Endothelial cell of umbilical vein (primary cell): ENCODE measurements at regions not wholly inside any gene's neighbourhood (a gene's known extent, or its start where the extent isn't known, plus 50 kb on each side); places are given as distances from the start of the nearest gene placed in this dataset.

Experiments
- BruUV-seq: library from RNA; stranded (reverse); fragments of 400-500 nt; replicated peaks from 2 replicates; lab custom pipeline; 2021; lab: Mats Ljungman, UMichigan
- CTCF ChIA-PET: fragments of 300-600, 350-600 bp; sonication (Branson Sonifier 250); formaldehyde crosslinking; loops from one replicate; lab custom pipeline; 2021; ENCODE audit warnings: antibody characterized with exemption, inconsistent platforms; lab: Charles Lee
- POLR2A ChIA-PET: fragments of 300-600, 350-600 bp; sonication (Branson Sonifier 250); formaldehyde crosslinking; loops from one replicate; lab custom pipeline; 2021; ENCODE audit warnings: antibody characterized with exemption, inconsistent platforms; lab: Charles Lee
- DNase-seq: peaks from one replicate; pipeline ENCODE4 v3.0.0-alpha.2; 2011; ENCODE audit warnings: low read depth, low spot score
- FAIRE-seq: peaks from 2 replicates; lab custom pipeline; 2011; peaks lifted over from hg19 to GRCh38; lab: Jason Lieb, UNC
- H2AFZ ChIP-seq: 2 replicates; pipeline ENCODE4 v1.6.0; 2012; ENCODE audit warnings: low read depth, low read length, control low read depth, inconsistent platforms
- H3K27ac ChIP-seq: 2 replicates; pipeline ENCODE4 v1.5.1; 2011; ENCODE audit warnings: low read depth, mild to moderate bottlenecking, control low read depth, low read length, moderate library complexity; ENCODE audit not compliant: insufficient read depth
- H3K27me3 ChIP-seq, 2 experiments: 2 replicates each; pipeline versions ENCODE4 v1.6.0 to v1.6.1; 2011; ENCODE audit warnings: low read length in 2 of 2, mixed read lengths in 1 of 2; ENCODE audit not compliant: control insufficient read depth in 2 of 2, insufficient read depth in 2 of 2
- H3K36me3 ChIP-seq, 2 experiments: 2 replicates in 1 of 2; 3 replicates in 1 of 2; pipeline ENCODE4 v1.5.1; 2011; ENCODE audit warnings: low read length in 2 of 2, mild to moderate bottlenecking in 1 of 2, moderate library complexity in 1 of 2; ENCODE audit not compliant: control insufficient read depth in 2 of 2, insufficient read depth in 2 of 2; ENCODE audit errors: extremely low read depth in 1 of 2
- H3K4me1 ChIP-seq: 3 replicates; pipeline ENCODE4 v1.5.1; 2011; ENCODE audit warnings: mild to moderate bottlenecking, low read length; ENCODE audit not compliant: control insufficient read depth, insufficient read depth; ENCODE audit errors: extremely low read depth
- H3K4me2 ChIP-seq: 2 replicates; pipeline ENCODE4 v1.6.1; 2011; ENCODE audit warnings: low read length, control low read depth, mixed read lengths; ENCODE audit not compliant: insufficient read depth
- H3K4me3 ChIP-seq, 3 experiments: fragments of 200-600 bp in 1 of 3; sonication (generic), shearing (Covaris generic) in 1 of 3; replicated peaks in 1 of 3; 2 replicates each; pipeline ENCODE4 v1.5.1; 2011 to 2016; ENCODE audit warnings: control low read depth in 3 of 3, low read length in 3 of 3, mild to moderate bottlenecking in 2 of 3, inconsistent platforms in 1 of 3, low read depth in 1 of 3, moderate library complexity in 1 of 3; ENCODE audit not compliant: insufficient read depth in 1 of 3
- H3K79me2 ChIP-seq: 2 replicates; pipeline ENCODE4 v1.6.0; 2012; ENCODE audit warnings: low read length, inconsistent platforms; ENCODE audit not compliant: control insufficient read depth, insufficient read depth
- H3K9ac ChIP-seq: replicated peaks from 2 replicates; pipeline ENCODE3; 2011; ENCODE audit warnings: low read length, control low read depth; ENCODE audit not compliant: insufficient read depth; ENCODE audit errors: extremely low read depth
- H3K9me1 ChIP-seq: replicated peaks from 3 replicates; pipeline ENCODE4 v1.6.0; 2011; ENCODE audit warnings: mild to moderate bottlenecking, low read length; ENCODE audit not compliant: control insufficient read depth, insufficient read depth; ENCODE audit errors: extremely low read depth
- H3K9me3 ChIP-seq: replicated peaks from 2 replicates; pipeline ENCODE4 v1.5.1; 2012; ENCODE audit warnings: low read length, inconsistent platforms; ENCODE audit not compliant: control insufficient read depth, insufficient read depth
- H4K20me1 ChIP-seq: replicated peaks from 2 replicates; pipeline ENCODE3; 2011; ENCODE audit warnings: mild to moderate bottlenecking, low read length; ENCODE audit not compliant: control insufficient read depth, insufficient read depth; ENCODE audit errors: extremely low read depth
- CTCF ChIP-seq, 2 donors: IDR thresholded peaks; 1 replicate in 1 of 2; 2 replicates in 1 of 2; pipeline ENCODE4 v1.5.1; 2011; ENCODE audit warnings: low read length in 2 of 2, mild to moderate bottlenecking in 2 of 2, moderate library complexity in 2 of 2, control low read depth in 1 of 2, inconsistent platforms in 1 of 2, low read depth in 1 of 2; ENCODE audit not compliant: insufficient read depth in 1 of 2; ENCODE audit errors: extremely low read depth in 1 of 2
- EZH2 ChIP-seq: IDR thresholded peaks from 2 replicates; pipeline ENCODE4 v1.6.1; 2012; ENCODE audit warnings: borderline replicate concordance, low read depth, mild to moderate bottlenecking, moderate library complexity, low read length, inconsistent platforms; ENCODE audit not compliant: severe bottlenecking
- FOS ChIP-seq: IDR thresholded peaks from 2 replicates; pipeline ENCODE4 v1.6.1; 2011; ENCODE audit warnings: mild to moderate bottlenecking, low read length, moderate library complexity, borderline replicate concordance; ENCODE audit not compliant: insufficient read depth
- GATA2 ChIP-seq: IDR thresholded peaks from 2 replicates; pipeline ENCODE4 v1.7.0; 2011; ENCODE audit warnings: low read depth, mild to moderate bottlenecking, moderate library complexity, mixed read lengths, low read length; ENCODE audit not compliant: insufficient read length, insufficient read depth
- JUN ChIP-seq: IDR thresholded peaks from 2 replicates; pipeline ENCODE4 v1.6.1; 2011; ENCODE audit warnings: borderline replicate concordance, low read depth; ENCODE audit not compliant: insufficient read length, insufficient read depth
- MAX ChIP-seq: IDR thresholded peaks from 2 replicates; pipeline ENCODE4 v1.6.1; 2011; ENCODE audit not compliant: insufficient read depth, insufficient read length
- MYC ChIP-seq: IDR thresholded peaks from one replicate; pipeline ENCODE4 v1.6.1; 2011; ENCODE audit warnings: mild to moderate bottlenecking, low read depth, low read length
- POLR2A ChIP-seq: IDR thresholded peaks from 2 replicates; pipeline ENCODE4 v1.6.1; 2012; ENCODE audit warnings: low read depth, mild to moderate bottlenecking, control low read depth, low read length
- POLR2AphosphoS5 ChIP-seq: IDR thresholded peaks from 2 replicates; pipeline ENCODE4 v1.6.1; 2012; ENCODE audit warnings: low read depth, mild to moderate bottlenecking, control low read depth, low read length, moderate library complexity; ENCODE audit not compliant: insufficient read depth
- dilution Hi-C: fragments of 300-500 bp; cut with MboI; formaldehyde crosslinking; loops from one replicate; pipeline ENCODE4 v1.15.0; 2019; ENCODE audit warnings: low sequenced_read_pairs; ENCODE audit not compliant: extremely low pct_ligation_motif_present
- intact Hi-C: fragments of 100-400 bp; cut with micrococcal nuclease; formaldehyde crosslinking; loops from one replicate; pipeline ENCODE4 v1.10.0; 2022

- Histone ChIP-seq H3K79me2 (no peaks in the 10 kb centered on the region), H2AFZ (no peak overlapping the region), H3K27me3 (no peaks in the 10 kb centered on the region), H3K4me3 (no peak overlapping the region), H3K27ac (no peak overlapping the region), H3K4me2 (no peak overlapping the region), H3K36me3 (no peaks in the 10 kb centered on the region), H4K20me1 (no peaks in the 10 kb centered on the region), H3K9me3 (peaks cover 2% of the 10 kb centered on the region), H3K9me1 (no peaks in the 10 kb centered on the region), H3K9ac (no peak overlapping the region), H3K4me1 (no peaks in the 10 kb centered on the region)
- ChIA-PET CTCF (no interaction called here), POLR2A (no interaction called here)
- DNase-seq (no peak), FAIRE-seq (no peak)
- intact Hi-C loops, result no loop called here
- BruUV-seq, result no TSS peak
- no peak for TF ChIP-seq POLR2A
- no peak for TF ChIP-seq JUN
- no peak for TF ChIP-seq FOS
- no peak for TF ChIP-seq MAX
- TF ChIP-seq EZH2, result no peak
- no peak for TF ChIP-seq POLR2AphosphoS5
- no peak for TF ChIP-seq MYC
- no peak for TF ChIP-seq CTCF (IDR thresholded peaks at IDR 0.05; ENCODE audit: extremely low read depth in 1 of 2, insufficient read depth in 1 of 2, low read depth in 1 of 2, low read length in 2 of 2)
- no peak for TF ChIP-seq GATA2
- dilution Hi-C loops, result no loop called here
These were observed 302.2 kb downstream of the DIRAS2 start for GRCh38 chr9:90340421-90340820.
